EL (cell line): ENCODE measurements at regions not wholly inside any gene's neighbourhood (a gene's known extent, or its start where the extent isn't known, plus 50 kb on each side); places are given as distances from the start of the nearest gene placed in this dataset.
"Not testable (repeated sequence)": the region's sequence is repeated elsewhere in the genome, so short reads cannot be mapped to it uniquely, and the experiment has no call there.

ENCODE experiments used
- DNase-seq: peaks from one replicate; pipeline ENCODE4 v3.0.0-alpha.2; 2016

DNA sequence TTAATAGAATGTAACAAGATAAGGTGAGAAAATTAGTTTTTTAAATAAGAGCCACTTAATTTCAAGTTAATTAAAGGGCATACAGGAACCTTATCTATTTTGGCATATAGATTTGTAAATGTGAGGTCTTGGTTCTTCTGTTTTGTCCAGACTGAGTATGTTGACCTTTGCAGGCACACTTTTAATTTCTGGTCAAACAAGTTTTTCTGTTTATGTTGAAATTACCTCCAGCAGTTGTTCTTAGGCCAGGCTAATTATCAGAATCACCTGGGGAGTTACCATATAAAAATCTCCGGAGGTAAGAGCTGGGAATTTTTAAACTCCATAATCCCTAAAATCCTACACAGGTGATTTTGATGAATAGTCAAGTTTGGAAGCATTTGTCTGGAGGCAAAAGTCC, 227.4 kb upstream of the ANKRD50 start:
- no peak for DNase-seq

DNA sequence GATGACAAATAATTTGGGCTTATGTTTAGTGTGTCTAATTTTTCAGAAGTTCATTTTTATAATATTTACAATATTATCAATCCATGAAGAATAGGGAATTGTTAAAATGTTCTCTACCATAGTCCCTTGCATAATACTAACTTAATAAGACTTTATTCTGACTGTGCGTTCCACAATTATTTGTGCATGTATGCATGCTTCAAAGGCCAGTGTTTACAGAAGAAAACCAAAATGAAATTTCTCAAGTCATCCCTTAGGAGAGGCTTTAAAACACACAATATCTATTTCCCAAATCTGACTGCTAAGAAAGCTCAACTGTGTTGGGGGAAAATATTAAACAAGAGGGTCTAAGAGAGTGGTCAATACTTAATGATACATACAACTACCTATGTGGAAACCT, 226.3 kb upstream of the ANKRD50 start:
- DNase-seq: no peak

DNA sequence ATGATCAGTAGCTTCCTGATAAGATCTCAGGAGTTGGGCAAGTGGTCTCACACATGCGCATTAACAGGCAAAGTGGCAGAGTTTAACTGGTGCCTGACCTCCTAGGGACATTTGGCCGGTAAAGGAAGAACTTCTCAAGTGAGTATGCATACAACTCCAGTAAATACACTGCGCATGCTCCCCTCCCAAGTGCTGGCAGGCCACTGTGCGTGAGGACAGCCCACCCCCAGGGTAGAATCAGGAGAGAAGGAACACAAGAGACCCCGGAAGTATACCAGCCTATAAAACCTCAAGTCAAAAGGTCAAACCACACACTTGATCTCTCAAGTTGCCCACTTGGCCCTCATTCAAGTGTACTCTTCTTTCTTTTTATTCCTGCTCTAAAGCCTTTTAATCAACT, 225.5 kb upstream of the ANKRD50 start:
- DNase-seq: no peak

DNA sequence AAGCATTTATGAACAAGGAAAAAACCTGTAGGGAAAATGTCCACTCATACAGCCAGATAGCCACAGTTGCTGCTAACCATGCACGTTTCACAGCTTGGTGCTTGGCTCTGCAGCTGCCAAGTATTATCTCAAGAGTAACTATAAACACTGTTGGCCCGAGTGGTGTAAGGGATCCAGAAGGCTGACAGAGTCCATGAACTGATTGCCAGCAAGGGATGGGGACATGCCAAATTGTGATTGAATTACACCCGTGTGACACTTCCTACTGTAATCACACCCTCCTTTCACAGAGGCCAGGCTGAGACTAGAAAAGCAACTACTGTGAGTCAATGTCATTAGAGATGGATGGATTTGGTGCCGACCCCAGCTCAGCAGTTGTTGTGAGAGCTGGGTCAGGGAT, 223.9 kb upstream of the ANKRD50 start:
- DNase-seq: no peak

DNA sequence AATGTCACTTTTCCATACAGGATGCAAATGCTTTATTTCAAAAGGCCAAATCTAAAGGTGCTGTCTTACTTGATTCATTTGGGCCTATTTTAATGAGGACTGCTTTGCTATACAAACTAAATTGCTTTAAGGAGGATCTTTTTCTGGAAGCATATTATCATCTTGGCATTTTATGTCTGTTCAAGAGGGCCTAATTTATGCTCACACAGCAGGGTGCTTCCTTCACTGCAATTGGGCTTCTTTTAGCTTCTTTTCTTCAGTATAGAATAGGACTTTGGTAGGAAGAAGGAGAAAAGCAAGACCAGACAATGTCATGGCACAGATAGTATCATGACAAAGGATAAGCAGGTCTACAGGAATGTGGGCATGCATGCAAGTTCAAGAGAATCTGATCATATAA, 222.4 kb upstream of the ANKRD50 start:
- no peak for DNase-seq

DNA sequence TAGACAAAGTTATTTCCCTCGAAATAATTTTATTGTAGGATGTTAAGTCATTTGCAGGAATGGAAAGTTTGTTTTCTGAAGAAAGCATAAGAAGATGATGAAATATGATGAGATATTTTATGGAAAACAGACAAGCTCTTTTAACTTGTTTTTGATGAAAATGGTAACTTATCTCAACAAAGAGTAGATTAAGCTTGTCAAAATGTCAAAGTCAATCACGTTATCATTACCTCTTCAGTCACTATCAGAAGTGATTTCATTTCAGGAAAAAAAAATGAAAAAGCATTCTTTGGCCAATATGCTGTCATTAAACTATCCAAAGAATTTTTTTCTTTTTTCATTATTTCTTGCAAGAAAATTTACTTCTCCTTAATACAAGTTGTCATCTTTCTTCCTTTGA, 221.0 kb upstream of the ANKRD50 start:
- no peak for DNase-seq

DNA sequence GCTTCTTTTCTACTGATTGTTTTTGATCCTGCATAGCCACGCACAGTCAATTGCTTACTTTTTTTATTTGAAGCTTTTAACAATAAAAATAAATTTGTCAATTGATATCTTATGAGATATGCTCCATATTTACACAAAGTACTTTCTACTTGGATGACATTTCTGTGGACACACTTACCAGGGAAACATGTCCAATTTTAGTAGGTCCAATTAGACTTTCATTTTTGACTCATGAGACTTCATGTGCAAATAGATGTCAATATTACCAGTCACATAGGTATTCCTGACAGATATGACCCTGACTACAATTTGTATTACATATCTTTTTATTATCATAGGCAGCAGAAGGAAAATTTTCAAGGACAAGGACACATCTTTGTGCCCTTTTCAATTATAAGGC, 219.9 kb upstream of the ANKRD50 start:
- DNase-seq: no peak

DNA sequence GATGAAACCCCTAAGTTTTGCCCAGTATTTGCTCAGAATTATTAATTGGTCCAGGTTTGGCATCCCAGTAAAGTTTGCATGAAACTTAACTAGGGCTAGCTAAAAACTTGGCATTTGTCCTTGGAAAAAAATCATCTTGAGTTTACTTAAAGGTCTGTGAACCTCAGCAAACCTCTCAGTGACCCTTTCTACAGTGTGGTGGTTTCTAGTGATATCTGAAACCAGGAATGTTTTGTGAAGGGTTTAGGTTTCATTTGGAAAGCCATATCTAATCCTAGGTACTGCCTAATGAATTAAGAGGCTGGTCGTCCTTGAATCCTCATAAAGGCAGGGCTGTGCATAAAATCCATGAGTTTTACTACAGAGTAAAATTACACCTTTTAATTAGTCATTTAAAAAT, 218.5 kb upstream of the ANKRD50 start:
- DNase-seq: no peak

DNA sequence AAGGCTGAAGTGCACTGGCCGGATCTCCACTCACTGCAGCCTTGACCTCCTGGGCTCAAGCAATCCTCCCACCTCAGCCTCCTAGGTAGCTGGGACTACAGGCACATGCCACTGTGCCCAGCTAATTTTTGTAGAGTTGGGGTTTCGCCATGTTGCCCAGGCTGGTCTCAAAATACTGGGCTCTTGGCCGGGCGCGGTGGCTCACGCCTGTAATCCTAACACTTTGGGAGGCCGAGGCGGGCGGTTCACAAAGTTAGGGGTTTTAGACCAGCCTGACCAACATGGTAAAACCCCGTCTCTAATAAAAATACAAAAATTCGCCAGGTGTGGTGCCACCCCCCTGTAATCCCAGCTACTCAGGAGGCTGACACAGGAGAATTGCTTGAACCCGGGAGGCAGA, 210.2 kb upstream of the ANKRD50 start:
- not testable (repeated sequence) for DNase-seq

DNA sequence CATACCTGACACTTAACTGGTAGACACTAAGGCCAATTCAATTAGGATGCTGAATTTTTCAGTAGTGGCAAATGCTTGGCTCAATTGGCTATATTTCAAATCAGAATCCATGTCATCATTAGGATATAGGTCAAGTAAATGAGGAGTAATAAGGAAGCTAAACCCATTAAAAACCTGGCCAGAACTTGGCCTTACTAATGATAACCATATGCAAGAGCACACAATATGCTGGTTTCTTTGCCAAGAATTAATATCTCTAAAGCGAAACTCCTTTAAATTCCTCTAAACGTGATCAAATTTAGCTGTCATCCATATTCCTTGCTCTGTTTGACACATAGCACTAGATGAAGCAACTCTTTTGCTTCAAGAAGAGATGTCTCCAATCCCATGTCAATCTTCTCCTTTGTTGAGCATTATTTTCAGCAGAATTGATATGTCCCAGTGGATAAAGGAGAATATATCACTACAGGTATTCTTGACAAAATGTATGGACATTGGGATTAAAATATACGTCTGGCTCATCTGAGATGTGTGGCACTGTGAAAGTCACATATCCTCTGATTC, 206.1 kb upstream of the ANKRD50 start:
- no peak for DNase-seq

DNA sequence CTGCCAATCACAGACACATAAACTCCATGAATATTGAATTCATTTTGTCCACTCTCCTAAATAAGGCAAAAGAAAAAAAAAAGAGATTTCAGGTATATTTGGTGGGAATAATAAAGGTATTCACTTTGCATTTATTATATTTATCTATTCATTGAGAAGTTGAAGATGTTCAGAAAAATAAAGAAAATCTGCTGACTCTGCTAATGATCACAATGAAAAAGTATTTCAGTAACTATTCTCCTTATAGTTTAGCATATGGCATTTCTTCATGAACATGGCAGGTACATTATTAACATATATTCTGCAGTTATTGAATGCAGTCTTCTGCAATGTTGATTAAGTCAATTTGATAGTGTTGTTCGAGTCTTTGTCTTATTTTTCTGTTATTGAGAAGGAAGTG, 202.5 kb upstream of the ANKRD50 start:
- DNase-seq: no peak

DNA sequence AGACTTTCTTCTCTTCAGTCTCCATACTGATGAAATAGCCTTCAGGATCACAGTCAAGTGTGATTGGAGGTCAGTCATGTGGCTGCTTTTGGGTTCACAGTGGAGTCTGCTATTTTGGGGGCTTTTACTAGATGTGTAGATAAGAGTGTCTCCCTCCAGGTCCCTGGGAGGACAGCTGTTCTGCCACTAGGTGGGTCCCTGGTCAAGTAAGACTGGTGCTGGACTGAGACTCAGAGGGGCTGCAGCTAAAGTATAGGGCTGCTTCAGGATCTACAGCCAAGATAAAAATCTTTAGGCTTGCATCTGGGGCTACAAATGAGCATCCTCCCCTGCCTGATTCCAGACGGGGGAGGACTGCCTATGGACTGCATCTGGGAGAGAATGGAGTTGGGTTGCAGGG, 200.7 kb upstream of the ANKRD50 start:
- no peak for DNase-seq

DNA sequence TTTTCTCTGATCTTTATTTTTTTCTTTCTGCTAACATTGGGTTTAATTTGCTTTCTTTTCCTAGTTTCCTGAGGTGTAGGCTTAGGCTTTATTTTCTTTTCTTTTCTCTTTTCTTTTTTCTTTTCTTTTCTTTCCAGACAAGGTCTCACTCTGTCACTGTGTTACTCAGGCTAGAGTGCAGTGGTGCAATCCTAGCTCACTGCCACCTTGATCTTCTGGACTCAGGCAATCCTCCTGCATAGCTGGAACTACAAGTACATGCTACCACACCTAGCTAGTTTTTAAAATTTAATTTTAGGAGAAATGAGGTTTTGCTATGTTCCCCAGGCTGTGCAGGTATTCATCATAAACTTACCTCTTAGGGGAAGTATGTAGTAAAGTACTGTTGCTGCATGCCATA, 197.8 kb upstream of the ANKRD50 start:
- DNase-seq: no peak

DNA sequence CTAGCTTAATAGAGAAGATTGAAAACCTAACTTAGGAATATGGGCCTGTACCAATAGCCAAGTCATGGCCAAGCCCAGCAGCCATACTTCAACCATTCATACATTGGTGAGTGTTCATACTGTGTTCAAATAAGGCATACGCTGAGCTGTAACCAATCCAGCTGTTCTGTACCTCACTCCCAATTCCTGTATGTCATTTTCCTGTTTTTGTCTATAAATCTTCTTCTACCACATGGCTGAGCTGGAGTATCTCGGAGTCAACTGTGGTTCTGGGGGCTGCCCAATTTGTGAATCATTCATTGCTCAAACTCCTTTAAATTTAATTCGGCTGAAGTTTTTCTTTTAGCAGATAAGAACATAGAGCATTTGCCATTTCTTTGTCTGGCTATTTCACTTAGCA, 195.3 kb upstream of the ANKRD50 start:
- peak; percentile 59 for DNase-seq

DNA sequence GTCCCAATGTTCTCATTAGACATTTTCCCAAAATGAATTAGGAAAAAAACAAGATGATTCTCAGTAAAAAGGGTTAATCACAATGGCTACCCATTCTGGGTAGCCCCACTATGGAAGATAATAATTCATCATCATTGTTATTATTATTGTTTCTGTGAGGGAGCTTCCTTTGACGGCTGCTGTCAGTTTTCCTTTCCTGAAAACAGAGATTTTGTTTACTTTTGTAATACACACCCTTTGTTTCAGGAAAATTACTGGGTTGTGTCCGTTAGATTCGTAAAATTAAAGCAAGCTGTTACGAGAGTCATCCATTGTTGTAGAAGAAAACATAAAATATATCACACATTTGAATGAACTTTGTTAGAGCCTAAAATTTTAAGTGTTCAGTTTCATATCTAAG, 192.9 kb upstream of the ANKRD50 start:
- no peak for DNase-seq

DNA sequence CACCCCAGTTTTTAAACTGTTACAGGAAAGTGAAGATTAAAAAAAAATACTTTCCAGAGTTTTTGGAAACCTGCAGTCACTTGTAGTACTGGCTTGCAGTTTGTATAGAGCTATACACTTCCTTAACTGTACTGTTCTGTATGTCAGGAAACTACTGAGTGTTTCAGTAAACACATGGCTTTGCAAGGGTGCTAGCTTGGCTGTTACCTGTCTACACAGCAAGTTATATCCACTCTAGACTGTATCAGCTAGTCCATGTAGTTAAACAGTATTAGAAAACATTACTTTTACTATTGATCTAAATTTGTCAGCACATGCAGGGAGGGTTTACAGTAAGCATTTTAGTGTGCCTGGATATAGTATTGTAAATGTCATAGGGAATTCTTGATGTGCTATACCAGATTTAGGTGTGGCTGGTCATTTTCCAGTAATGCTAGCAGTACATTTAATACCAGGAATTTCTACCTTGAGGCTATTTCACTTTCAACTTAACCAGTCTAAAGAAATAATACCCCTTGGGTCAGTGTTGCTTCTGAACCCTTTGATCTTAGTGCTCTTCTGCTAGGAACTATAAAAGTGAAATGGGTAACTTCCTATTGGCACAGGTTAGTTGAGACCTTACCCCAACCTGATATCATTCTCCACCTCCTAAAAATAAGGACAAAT, 192.3 kb upstream of the ANKRD50 start:
- DNase-seq: no peak

DNA sequence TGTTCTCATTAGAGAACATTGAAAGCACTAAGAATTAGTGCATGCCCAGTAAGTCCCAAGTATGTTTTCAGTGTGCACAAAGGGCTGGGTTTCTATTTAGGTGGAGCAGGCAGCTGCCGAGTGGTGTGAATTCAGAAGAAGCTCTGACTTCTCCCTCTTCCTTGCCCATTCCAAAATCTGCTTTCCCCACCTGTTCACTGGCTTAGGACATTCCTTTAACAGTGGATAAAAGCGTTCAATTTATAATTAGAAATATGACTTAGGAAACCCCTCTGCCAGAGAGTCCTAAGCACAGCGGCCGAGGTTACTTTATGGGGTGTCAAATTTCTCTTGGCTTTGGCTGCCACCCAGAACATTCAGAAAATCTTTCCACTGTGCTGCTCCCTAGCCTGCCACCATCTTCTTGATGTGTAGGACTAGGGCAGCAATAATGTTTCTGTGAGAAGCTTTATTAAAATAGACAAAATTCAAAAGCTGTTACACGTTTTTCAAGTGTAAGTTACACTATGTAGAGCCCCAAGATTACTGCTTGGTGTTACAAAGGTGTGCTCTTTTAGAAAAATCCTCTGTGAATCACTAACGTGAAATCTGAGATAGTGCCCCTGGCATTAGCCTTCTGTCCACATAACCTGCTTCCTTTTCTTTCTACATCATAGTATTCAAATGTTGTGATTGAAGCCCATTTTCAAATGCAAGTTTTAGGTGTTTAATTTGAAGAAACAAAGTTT, 191.6 kb upstream of the ANKRD50 start:
- DNase-seq: peak; percentile 65

DNA sequence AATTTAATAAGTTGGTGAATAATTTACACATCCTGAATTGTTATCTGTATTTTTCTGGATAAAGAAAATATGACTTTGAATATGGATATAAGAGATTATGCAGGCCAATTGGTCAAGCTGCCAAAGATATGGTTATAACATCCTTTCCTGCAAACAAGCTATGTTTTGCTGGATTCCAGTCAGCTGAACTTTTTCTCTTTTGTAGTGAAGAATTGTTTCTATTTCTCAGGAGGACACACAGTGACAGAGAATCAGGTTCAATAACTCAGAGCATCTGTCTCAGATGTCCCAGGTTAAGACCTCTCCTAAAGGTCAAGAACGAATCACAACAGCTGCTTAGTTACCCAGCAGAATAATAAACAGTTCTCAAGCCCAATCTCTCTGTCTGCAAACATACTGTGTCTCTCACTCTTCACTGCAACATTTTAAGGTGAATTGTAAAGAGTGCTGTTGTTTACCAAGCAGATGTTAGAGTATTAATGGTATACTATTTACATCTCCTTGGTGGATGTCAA, 189.5 kb upstream of the ANKRD50 start:
- DNase-seq: no peak

DNA sequence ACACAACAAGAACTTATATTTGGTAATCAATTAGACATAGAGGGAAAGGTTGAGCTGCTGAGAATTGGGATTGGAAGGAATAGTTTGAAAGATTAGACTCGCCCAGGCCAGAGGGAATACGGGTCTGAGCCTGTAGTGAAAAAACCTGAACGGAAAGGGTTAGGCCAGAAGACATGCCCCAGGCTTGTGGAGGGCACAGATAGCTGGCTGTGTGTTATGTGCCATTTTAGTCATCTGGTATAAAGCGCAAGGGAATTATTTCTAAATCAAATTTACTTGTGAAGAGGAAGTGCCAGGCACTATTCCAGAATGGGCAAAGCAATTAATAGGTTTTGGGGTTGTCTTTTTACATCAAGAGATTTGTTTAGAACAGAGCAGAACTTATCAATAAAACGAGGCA, 187.5 kb upstream of the ANKRD50 start:
- DNase-seq: no peak

DNA sequence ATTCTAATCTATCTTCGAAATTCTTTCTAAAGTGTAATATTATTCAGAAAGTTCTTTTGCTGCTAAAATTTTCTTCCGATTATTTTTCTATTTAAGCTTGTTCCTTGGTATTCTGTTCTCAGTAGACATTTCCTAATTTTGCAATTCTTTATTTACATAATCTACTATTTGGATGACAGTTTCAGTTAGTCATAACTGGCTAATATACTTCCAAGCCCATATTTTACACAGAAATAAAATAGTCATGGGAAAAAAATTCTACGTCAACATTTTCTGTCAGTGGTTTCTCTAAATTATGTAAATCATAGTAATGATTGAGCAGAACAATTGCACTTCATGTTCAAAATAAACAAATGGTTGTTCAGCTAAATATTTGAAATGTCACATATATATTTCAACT, 178.0 kb upstream of the ANKRD50 start:
- DNase-seq: peak; percentile 54

DNA sequence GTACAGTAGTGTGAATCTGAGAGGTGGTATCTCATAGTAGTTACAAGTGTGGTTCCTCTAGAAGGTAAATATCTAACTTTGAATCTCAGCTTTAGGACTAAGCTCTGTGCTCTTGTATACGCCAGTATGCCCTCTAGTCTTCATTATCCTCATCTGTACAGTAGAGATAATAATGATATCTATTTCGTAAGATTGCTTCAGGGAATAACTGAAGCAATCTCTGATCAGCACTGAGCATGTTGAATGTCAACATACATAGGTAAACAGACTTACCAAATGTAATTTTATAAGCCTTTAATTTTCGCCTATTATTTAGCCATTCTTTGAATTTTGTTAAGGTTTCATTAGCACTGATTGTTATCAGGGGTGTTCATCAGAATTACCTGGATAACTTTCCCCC, 175.2 kb upstream of the ANKRD50 start:
- DNase-seq: no peak

DNA sequence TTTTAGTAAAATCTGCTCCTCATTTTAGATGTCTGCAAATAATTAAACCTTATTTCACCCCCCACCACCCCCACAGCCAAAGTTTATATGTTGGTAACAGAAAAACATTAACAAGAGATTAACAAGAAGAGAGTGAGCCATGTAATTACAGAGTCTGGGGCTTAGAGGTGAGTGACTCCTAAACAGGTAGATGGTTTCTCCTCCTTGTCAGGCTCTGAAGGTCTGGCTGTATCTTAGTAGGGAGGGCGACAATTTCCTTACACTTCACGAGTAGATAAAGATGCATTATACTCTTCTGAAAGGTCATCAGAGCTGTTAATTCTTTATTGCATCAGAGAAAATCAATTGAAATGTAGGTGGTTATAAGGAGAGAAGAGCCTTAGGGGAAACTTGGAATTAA, 171.8 kb upstream of the ANKRD50 start:
- DNase-seq: no peak

DNA sequence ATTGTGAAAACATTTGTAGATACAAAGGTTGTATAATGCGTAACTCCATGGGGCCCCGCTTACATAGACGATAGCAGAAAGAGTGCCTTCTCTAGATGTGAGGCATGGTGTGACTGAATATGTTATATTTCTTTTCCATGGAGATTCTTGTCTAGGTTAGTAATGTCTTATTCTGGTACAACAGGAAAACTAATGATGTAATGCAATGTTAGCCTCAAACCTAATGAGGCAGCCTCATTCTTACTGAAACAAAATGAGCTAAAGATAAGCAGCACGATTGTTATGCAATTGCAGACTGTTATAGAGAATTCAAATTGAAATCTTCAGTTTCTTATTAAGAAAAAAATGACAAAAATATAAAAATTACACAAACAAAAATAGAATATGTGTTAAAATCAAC, 171.1 kb upstream of the ANKRD50 start:
- no peak for DNase-seq

DNA sequence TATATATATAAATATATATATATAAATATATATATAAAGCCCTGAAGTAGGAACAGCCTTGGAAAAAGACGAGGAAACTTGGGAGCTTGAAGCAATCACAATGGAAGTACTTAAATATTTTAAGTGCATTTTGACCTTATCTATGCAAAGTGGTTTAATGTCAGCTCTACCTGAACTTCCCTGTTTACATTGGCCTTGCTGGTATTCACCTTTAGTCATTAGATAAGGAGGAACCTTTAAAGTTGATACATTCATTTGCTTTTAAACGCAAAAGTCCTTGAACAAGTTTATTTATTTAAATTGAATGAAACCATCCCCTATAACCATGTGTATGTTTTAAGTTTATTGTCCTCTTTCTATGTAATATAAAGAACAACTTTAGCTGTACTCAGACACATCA, 166.7 kb upstream of the ANKRD50 start:
- DNase-seq: no peak

DNA sequence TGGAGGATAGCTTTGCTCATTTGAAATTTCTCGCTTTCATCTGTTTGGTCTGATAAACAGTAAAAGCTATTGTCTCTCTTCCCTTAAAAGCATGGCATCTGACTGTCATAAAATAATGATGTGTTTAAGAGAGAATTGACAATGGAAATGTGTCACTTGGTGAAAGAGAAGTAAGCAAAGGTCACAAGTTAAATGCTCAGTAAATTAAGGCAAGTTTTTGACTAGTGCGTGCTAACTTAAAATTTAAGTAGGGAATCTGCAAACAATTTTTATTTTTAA, 161.6 kb upstream of the ANKRD50 start:
- no peak for DNase-seq
